Fibroblast of upper back skin (primary cell): ENCODE measurements at regions not wholly inside any gene's neighbourhood (a gene's known extent, or its start where the extent isn't known, plus 50 kb on each side); places are given as distances from the start of the nearest gene placed in this dataset.
A peak's percentile ranks its signal among the peaks of the same experiment; 100 is the strongest.

Experiments used
- DNase-seq: peaks from one replicate; pipeline ENCODE4 v3.0.0-alpha.2; 2013

DNA sequence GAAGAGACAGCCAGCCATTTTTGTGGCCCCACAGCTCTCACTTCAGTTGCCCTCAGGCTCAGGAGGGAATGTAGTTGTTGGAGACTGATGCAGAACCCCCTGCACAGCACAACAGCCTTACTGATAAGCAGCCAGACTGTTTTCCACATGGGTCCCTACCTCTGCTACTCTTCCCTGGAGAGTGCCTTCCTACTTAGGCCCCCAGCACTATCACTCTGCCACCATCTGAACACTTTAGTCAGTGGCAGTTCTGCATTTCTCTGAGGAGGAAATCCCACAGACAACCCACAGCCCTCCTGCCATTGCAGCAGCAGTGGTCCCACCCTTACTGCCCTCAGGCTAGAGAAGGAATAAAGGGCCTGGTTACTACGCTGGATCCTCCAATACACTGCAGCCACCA lies 61.8 kb upstream of the PTPRD start:
- no peak for DNase-seq

DNA sequence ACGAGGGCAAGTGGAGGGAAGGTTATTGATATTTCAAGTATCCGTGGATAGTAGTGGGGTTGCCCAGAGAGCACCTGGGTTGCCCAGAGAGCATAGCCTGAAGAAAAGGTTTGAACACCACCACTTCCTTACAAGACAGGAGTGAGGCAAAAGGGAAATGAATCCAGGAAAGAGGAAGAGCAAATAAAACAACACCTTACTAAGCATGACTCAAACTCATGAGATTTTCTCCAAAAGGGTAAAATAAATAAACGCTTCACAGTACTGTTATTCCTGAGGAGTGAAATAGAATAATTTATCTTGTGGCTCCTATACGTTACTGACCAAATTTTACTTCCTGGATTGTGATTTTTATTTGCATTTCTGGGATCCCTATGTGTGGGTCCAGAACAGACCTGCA lies 65.2 kb upstream of the PTPRD start:
- no peak for DNase-seq

DNA sequence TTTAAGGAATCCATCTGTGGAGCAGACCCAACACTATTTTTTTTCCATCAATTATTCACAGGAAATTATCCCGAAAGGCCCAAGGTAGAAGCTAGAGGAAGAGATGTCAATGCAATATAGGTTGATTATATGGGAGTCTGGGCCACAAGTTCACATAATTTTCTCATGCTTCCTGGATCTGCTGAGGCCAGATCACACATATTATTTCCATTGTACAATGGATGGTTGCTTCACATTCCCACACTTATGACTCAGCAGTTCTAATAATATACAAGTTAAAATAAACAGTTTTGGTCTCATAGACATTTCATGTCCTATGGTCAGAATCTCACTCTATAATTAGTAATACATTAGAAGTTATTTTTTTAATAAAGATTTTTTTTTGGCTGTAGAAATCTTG lies 66.0 kb upstream of the PTPRD start:
- peak; percentile 79 for DNase-seq

DNA sequence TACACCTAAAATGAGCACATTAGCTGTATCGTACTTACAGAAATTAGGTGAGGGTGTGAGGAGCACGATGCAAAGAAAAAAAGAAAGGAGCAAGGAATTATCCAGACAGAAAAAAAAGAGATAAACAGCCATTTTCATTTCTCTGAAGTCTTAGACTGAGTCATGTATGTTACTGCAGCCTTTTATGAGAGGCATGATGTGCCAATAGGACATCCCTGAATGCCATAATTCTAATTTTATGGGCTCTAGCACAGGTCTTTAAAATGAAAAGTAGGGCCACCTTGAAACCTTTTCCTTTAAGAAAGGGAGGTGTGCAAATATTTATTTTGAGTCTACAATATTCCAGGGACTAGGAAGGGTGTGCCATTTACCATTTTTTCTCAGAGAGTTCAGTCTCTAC lies 74.1 kb upstream of the PTPRD start:
- DNase-seq = no peak

DNA sequence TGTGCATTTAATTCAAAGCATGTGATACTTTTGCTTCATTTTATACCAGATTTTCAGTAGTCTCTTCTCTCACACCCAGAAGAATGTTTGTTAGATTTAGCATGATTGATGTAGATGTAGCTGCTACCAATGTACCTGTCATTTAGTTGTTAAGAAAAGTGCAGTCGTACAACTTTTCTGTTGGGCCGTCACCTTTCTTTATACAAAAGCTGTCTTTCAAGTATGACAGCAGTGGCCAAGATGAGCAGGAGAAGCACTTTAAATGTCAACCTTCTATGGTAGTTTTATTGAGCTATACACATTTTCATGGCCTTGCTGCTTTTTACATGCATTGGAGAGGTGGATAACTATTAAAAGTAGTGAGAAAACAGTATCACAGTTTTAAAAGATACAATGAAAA lies 77.7 kb upstream of the PTPRD start:
- no peak for DNase-seq

DNA sequence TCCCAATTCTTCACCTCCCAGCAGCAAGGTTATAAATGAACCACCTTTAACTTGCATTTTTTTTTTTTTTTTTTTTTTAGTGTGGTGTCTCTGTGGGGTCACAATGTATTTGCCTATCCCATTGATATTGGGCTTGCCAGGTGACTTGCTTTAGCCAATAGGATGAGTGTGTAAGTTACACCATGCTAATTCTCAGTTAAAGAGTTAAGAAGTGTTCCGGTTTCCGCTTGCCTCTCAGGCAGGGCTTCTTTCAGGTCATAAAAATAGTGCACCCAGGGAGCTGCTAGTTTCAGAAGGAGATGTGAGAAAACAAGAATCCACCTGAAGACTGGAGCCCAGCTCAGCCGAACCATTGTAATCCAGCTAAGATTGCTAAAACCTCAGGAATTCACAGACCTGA lies 84.2 kb upstream of the PTPRD start:
- DNase-seq = no peak

DNA sequence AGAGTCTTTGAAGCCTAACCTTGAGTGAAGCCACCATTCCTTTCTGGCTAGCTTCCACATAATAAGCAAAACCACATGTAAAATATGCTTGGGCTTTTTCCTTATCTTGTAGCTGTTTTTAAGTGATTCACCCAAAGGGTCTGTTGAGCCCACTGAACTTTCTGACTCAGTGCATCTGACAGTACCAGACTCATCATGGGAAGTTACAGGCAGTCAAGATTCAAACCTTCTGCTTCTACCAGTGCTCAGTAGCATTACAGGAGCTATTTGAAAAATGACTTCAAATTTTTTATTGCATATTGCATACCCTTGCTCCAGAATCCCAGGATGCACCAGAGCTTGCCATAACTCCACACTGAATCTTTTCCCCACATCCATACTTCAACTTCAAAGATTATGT lies 87.5 kb upstream of the PTPRD start:
- DNase-seq = peak; percentile 75

DNA sequence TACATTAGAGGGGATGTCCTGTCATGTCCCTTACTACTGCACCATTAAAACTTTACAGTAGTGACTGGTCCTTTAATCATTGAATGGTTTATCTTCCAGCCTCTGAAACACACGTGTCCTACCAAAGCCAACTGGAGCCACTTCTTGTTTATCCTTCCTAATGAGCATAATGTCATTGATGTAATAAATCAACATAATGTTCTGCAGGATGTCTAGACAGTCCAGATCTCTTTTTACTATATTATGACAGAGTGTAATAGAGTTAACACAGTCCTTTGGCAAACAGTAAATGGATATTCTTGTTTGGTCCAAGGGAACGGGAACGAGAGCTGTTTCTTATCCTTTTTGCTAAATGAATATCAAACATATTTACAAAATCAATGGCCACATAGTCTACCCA lies 88.1 kb upstream of the PTPRD start:
- DNase-seq = peak; percentile 9

DNA sequence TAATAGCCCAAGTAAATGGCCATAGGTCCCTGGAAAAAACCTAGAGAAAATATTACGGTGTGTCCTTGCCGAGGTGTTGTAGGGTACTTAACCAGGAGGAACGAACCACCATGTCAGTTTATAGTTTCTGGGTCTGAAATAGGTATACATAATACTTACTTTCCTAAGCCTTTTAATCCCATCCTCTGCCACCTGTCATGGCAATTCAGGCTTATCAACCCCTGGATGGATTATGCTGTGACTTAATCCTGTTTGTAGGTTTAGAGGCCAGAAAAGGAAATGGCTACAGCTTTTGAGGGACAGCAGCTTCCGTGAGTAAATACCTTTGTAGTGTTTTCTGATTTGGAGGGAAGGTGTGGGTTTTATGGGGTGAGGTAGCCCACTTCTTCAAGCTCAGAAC lies 89.1 kb upstream of the PTPRD start:
- no peak for DNase-seq

DNA sequence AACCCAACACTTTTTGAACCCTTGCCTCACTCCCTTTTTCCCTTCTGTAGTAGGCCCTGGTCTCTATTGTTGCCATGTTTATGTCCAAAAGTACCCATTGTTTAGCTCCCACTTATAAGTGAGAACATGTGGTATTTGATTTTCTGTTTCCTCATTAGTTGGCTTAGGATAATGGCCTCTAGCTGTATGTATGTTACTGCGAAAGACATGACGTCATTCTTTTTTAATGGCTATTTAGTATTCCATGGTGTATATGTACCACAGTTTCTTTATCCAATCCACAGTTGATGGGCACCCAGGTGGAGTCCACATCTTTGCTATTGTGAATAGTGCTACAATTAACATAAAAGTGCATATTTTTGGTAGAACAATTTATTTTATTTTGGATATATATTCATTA lies 90.3 kb upstream of the PTPRD start:
- DNase-seq = no peak

DNA sequence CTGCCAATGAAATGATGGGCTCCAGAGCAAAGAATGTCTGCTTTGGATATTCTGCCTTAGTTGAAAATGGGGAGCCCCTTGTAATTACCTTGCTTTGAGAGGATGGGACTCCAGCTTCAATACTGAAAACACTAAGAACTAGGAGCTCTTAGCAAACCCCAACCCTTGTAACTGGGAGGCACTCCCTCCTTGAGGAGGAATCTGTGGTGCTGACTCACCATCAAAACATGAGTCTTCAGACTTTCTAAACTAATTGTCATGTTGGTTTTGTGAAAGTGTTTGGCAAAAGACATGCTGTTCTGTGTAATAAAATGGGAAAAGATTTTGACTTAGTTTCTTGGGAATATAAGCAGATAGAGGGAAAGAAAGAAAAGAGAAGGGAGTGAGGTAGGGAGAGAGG lies 91.9 kb upstream of the PTPRD start:
- DNase-seq = peak; percentile 82

DNA sequence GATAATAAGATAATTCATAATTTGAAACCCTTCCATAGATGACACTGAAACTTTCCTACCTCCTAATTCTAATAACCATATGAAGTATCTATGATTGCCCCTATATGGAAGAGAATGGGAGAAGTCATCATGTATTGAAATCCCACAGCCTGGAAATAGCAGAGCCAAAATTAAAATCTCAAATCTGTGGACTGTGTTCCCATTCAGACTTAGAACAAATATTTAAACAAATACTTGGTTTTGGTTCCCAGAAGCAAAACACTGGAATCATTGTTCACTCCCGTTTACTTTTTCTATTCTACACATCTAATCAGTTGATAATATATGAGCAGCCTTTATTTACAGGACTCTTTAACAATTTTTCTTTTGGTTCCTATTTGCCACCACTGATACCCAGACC lies 92.6 kb upstream of the PTPRD start:
- no peak for DNase-seq

DNA sequence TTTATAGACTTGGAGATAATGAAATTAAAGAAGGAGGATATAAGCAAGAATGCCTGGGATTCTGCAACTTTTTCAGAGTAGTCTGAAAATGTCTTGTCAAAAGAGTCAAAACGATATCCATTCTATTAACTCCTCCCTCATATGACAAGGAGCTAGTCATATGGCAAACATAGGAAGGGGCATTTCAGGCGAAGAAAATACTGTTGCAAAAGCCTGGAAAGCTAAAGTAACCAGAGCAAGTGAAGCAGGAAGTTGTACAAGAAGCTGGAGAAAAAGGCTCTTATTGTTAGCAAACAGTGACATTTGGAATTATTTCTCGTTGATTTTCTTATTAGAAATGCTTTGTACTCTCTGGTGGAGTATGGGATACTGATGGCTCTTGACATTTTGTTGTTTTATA lies 94.0 kb upstream of the PTPRD start:
- no peak for DNase-seq

DNA sequence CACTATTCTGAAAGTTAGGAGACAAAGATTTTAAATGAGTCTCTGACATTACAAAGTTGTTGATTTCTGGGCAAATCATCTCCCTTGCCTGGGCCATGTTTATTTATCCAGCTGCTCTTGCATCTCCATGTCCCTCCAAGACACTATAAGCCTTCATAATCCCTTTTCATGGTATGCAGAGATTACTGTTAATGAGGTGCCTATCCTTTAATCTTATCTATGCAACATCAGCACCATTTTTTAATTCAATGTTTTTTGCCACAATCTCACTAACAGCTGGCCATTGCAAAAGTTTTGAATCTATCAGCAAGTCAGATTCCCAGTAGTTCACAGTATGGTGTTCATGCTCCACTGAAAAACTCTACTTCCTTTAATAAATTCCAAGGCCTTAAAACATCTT lies 108.5 kb upstream of the PTPRD start:
- DNase-seq = no peak

DNA sequence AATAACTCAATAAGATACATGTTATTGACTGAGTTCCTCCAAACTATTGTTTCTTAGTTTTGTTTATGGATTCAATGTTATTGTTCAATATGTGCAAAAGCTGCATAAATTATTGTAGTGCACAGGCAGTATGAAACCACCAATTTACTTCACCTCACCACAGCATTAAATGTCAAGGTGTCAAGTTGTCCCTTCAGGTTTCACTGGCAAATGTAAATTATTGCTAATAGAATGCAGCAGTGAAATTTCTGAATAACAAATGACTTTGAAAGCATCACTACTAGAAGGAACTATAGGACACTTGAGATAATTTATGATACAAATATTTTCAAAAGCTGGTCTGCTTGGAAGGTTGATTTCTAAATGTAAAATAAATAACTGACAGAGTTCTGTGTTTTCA lies 116.4 kb upstream of the PTPRD start:
- DNase-seq = no peak

DNA sequence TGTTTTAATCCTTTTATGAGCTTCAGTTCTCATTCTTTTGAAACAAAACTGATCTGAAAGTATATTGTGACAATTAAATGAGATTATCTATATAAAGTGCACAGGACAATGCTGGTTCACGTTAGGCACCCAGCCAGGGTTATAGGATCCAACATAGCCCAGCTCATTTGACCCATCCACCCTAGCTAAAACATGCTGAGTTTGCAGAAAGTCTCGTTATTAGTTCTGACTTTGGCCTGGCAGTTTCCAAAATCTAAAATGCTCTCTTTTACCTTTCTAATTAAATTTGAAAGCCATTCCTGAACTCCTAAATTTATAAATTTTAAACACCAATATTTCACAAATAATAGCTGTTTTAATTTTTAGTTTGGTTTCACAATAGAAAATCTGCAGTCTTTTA lies 131.9 kb upstream of the PTPRD start:
- no peak for DNase-seq

DNA sequence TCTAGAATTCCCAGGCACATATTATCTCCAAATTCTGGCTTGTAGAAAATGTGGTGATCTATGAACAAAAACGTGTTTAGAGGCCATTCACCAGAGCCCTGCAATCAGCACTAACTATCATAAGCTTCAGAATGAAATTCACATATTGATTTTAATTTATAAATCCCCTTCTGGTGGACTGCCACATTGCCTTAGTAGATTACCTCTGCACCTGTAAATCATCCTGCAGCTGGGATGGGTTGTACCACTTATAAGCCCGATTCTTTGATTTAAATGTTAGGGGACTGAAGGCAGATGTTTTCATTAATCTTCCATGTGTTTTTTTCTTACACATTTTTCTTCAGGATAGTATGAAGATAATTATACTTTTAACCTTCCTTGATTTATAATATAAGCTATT lies 140.7 kb upstream of the PTPRD start:
- no peak for DNase-seq

DNA sequence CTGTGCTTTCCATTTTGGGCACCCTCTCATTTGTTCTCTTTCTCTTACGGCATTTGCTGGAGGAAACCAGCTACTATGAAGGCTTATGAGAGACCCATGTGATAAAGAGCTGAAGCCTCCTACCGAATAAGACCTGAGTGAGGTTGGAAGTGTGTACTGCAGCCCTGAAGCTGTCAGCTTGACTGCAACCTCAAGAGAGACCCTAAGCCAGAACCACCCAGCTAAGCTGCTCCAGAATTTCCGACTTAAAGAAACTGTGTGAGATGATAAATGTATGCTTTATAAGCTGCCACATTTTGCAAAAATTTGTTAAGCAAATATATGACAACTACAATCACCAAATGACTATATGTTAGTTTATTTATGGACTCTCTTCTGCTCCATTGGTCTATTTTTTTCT lies 151.7 kb upstream of the PTPRD start:
- DNase-seq = no peak

DNA sequence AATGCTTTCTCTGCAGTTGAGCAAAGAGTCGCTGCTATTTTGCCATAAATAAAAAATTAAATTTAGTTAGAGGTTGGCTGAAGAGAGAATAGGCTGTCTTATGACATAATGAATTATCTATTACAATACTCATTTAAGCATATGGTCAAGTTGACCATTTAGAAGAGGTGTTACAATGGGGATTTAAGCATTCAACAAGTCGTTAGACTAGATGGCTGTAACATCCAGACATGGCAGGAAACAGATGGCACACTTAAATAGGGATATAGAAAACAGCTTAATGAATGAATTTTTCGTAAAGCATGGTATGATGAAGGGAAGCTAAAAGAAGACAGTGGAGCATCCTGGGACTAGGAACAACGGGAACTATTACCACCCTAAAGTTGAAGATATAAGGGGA lies 160.3 kb upstream of the PTPRD start:
- DNase-seq = no peak

DNA sequence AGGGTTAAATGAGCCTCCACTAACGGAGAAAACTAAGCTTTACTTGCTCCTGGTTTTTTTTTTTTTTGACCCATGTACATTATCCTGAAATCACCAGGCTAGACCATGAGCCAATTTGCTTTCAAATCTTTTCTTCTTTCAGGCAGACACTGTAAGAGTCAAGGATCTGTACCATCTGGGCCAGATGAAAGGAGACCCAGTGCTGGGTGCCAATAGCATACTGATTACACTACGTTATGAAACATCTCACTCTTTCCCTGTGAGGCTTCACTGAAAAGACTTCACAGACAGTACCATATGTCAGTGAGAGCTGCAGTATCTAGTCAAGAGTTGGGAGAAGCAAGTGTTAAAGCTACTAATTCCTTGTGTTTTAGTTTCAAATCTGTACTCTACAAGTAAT lies 161.2 kb upstream of the PTPRD start:
- no peak for DNase-seq

DNA sequence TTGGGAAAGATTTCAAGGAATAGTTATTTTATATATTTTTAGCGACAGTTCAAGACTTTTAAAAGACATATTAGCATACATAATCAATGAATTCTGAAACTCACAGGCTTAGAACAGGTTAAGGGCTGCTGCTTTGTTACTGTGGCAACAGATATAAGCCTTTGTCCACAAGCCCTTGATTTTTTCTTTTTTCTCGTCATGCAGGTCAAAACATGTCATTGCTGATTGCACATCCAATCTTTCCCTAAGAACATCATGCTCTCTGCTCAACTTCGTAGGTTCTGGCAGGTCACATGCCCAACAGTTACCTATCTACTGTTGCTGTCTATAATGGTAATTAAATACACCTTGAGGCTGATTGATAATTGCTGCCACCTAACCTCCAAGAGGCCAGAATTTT lies 172.5 kb upstream of the PTPRD start:
- DNase-seq = no peak

DNA sequence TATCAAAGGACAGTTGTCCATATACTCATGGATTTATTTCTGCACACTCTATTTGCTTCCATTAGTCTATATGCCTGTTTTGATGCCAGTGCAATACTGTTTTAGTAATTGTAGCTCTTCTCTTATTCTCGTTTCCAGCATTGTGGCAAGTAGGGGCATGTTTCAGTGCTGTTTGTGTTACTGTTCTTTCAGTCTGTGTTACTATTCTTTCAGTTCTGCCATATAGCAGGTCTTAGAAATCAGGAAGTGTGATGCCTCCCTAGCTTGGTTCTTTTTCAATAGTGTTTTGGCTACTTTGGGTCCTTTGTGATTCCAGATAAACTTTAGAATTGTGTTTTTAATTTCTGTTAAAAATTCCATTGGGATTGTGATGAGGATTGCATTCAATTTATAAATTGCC lies 180.5 kb upstream of the PTPRD start:
- no peak for DNase-seq

DNA sequence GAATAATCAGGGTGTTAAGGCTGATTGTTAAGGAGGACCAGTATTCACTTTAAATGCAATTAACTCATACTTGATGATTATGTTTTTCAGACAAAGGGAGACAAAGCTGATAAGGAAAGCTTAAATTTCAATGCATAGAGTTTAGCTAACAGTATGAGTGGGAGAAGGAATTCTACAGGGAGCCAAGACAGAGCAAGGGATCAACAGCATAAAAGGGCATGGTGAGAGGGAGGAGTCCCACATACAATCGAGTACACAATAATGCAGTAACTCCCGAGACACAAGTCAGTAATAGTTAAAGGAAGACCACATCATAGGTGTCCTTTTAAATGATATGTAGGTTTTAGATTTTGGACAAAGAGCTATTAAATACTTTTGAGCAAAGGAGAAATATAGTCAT lies 191.7 kb upstream of the PTPRD start:
- DNase-seq = no peak

DNA sequence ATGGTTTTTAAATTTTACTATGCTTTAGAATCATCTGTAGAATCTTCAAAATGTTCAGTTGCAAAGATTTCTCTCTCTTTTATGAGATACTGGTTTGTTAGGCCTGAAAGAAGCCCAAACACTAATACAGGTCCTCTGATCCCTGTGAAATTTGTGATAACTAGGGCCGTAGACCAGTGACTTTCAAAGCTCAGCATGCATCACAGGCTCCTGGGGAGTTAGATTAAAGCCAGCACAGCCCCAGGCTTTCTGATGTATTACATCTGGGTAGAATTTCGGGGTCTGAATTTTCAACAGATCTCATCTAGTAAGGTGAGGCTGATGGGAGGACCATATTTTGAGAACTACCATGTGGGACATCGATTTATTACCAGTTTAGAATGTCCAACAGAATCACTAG lies 194.1 kb upstream of the PTPRD start:
- no peak for DNase-seq

DNA sequence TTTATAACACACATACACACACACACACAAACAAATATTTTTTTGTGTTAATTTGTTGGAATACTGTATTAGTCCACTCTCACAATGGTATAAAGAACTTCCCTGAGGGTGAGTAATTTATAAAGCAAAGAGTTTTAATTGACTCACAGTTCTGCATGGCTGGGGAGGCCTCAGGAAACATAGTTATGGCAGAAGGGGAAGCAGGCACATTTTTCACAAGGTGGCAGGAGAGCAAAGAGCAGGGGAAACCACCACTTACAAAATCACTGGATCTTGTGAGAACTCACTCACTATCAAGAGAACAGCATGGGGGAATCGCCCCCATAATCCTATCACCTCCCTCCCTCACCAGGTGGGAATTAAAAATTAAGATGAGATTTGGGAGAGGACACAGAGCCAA lies 205.4 kb upstream of the PTPRD start:
- DNase-seq = no peak

DNA sequence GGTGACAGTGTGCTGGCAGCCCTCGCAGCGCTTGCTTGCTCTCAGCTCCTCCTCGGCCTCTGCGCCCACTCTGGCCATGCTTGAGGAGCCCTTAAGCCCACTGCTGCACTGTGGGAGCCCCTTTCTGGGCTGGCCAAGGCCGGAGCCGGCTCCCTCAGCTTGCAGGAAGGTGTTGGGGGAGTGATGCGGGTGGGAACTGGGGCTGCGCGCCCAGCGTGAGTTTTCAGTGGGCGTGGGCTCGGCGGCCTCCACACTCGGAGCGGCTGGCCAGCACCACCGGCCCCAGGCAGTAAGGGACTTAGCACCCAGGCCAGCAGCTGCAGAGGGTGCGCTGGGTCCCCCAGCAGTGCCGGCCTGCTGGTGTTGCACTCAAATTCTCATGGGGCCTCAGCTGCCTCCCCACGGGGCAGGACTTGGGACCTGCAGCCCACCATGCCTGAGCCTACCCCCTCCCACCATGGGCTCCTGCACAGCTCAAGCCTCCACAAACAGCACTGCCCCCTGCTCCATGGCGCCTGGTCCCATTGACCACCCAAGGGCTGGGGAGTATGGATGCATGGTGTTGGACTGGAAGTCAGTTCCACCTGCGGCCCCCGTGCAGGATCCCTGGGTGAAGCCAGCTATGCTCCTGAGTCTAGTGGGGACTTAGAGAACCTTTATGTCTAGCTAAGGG lies 223.1 kb upstream of the PTPRD start:
- no peak for DNase-seq
